ENCODE measurements at regions not wholly inside any gene's neighbourhood (a gene's known extent, or its start where the extent isn't known, plus 50 kb on each side); places are given as distances from the start of the nearest gene placed in this dataset.

GRCh38 chr12:115659422-115659821 is 618.1 kb downstream of the MED13L start:
- ChIA-PET CTCF (no interaction called here), POLR2A (no interaction called here)
- H3K4me1 Mint-ChIP-seq = no peaks in the 10 kb centered on the region
- no peaks in the 10 kb centered on the region for H3K36me3 Mint-ChIP-seq (ENCODE audit: low read depth)
- DNase-seq (no peak), ATAC-seq (ENCODE audit: low read depth) (no peak)
- no peaks in the 10 kb centered on the region for H3K9me3 Mint-ChIP-seq
- peaks cover 5% of the 10 kb centered on the region for H3K27me3 Mint-ChIP-seq
- TF ChIP-seq, protein P1, sequence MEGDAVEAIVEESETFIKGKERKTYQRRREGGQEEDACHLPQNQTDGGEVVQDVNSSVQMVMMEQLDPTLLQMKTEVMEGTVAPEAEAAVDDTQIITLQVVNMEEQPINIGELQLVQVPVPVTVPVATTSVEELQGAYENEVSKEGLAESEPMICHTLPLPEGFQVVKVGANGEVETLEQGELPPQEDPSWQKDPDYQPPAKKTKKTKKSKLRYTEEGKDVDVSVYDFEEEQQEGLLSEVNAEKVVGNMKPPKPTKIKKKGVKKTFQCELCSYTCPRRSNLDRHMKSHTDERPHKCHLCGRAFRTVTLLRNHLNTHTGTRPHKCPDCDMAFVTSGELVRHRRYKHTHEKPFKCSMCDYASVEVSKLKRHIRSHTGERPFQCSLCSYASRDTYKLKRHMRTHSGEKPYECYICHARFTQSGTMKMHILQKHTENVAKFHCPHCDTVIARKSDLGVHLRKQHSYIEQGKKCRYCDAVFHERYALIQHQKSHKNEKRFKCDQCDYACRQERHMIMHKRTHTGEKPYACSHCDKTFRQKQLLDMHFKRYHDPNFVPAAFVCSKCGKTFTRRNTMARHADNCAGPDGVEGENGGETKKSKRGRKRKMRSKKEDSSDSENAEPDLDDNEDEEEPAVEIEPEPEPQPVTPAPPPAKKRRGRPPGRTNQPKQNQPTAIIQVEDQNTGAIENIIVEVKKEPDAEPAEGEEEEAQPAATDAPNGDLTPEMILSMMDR (IDR thresholded peaks at IDR 0.05) = no peak
- no peak overlapping the region for H3K27ac Mint-ChIP-seq
- intact Hi-C loops (cut with micrococcal nuclease) = no loop called here
- H3K4me3 Mint-ChIP-seq = no peak overlapping the region

GRCh38 chr12:115657081-115658013 is 620.1 kb downstream of the MED13L start:
- H3K27ac Mint-ChIP-seq = no peak overlapping the region
- CTCF ChIA-PET = no interaction called here
- POLR2A ChIA-PET = no interaction called here
- no peaks in the 10 kb centered on the region for H3K9me3 Mint-ChIP-seq
- H3K27me3 Mint-ChIP-seq = peaks cover 5% of the 10 kb centered on the region
- H3K4me1 Mint-ChIP-seq = no peaks in the 10 kb centered on the region
- H3K36me3 Mint-ChIP-seq (ENCODE audit: low read depth) = no peaks in the 10 kb centered on the region
- no peak overlapping the region for H3K4me3 Mint-ChIP-seq
- intact Hi-C loops (cut with micrococcal nuclease) = no loop called here
- DNase-seq = no peak
- TF ChIP-seq, protein P1 (IDR thresholded peaks at IDR 0.05) = no peak
- no peak for ATAC-seq (ENCODE audit: low read depth)

- H3K27me3 Mint-ChIP-seq = peaks cover 6% of the 10 kb centered on the region
- TF ChIP-seq, protein P1 (IDR thresholded peaks at IDR 0.05) = no peak
- H3K36me3 Mint-ChIP-seq (ENCODE audit: low read depth) = no peaks in the 10 kb centered on the region
- H3K9me3 Mint-ChIP-seq = no peaks in the 10 kb centered on the region
- no peak for DNase-seq
- no peak overlapping the region for H3K4me3 Mint-ChIP-seq
- ChIA-PET CTCF (no interaction called here), POLR2A (no interaction called here)
- no peak for ATAC-seq (ENCODE audit: low read depth)
- no peaks in the 10 kb centered on the region for H3K4me1 Mint-ChIP-seq
- intact Hi-C loops (cut with micrococcal nuclease) = no loop called here
- H3K27ac Mint-ChIP-seq = no peak overlapping the region
These were observed 627.5 kb downstream of the MED13L start for GRCh38 chr12:115650026-115650425.

DNA sequence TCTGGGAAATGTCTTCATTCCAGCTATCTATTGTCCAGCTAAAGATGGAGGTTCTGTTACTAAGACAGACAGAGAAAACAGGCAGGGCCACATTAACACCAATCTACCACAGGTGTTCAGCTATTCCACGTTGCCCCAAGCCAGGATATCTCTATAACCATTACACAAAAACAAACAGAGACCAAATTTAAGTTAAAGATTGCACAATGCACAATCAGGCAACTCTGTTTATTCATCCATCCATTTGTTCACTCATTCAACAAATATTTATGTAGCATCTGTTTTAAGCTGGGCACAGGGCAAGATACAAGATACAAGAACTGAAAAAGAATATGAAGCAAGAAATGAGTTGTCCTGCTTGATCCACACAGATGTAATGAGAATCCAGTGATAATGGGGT is 629.0 kb downstream of the MED13L start:
- intact Hi-C loops (cut with micrococcal nuclease) = no loop called here
- DNase-seq = no peak
- Mint-ChIP-seq H3K27ac (no peak overlapping the region), H3K4me1 (no peaks in the 10 kb centered on the region), H3K27me3 (peaks cover 4% of the 10 kb centered on the region), H3K4me3 (no peak overlapping the region), H3K9me3 (no peaks in the 10 kb centered on the region), H3K36me3 (ENCODE audit: low read depth) (no peaks in the 10 kb centered on the region)
- ATAC-seq (ENCODE audit: low read depth) = no peak
- ChIA-PET CTCF (no interaction called here), POLR2A (no interaction called here)
- TF ChIP-seq, protein P1 (IDR thresholded peaks at IDR 0.05) = no peak

GRCh38 chr12:115646210-115646609 is 631.3 kb downstream of the MED13L start:
- H3K36me3 Mint-ChIP-seq (ENCODE audit: low read depth) = no peaks in the 10 kb centered on the region
- H3K27ac Mint-ChIP-seq = no peak overlapping the region
- no peak overlapping the region for H3K4me3 Mint-ChIP-seq
- intact Hi-C loops (cut with micrococcal nuclease) = no loop called here
- ChIA-PET POLR2A (no interaction called here), CTCF (no interaction called here)
- no peaks in the 10 kb centered on the region for H3K9me3 Mint-ChIP-seq
- DNase-seq (no peak), ATAC-seq (ENCODE audit: low read depth) (no peak)
- TF ChIP-seq, protein P1 (IDR thresholded peaks at IDR 0.05) = no peak
- peaks cover 4% of the 10 kb centered on the region for H3K27me3 Mint-ChIP-seq
- H3K4me1 Mint-ChIP-seq = no peaks in the 10 kb centered on the region

Data from activated B cell treated with CpG ODN at 0.5 μM for 24 hours (primary cell).